Activated CD4-positive, alpha-beta T cell treated with anti-CD3 and anti-CD28 coated beads for 1 hour (primary cell): ENCODE measurements at regions not wholly inside any gene's neighbourhood (a gene's known extent, or its start where the extent isn't known, plus 50 kb on each side); places are given as distances from the start of the nearest gene placed in this dataset.
"Not testable (repeated sequence)": the region's sequence is repeated elsewhere in the genome, so short reads cannot be mapped to it uniquely, and the experiment has no call there.

Experiments used
- DNase-seq: peaks from one replicate; pipeline ENCODE4 v3.0.0-alpha.2; 2020

DNA sequence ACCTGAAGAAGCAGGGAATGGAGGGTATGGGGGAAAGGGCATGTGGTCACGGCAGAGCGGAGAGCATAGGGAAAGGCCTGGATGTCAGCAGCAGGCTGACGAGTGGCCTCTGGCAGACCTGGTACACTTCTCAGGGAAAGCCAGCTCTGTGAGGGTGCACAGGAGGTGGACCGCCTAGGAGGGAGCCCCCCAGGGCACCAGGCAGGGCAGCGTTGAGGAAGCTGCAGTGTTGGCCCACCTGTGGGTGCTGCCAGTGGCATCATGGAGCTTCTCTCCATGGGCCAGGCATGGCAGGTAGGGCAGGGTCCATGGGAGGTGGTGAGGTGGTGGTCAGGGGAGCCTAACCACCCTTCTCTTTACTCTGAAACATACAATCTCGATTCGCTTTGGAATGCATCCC, 143.0 kb upstream of the PITX1 start:
- DNase-seq = no peak

DNA sequence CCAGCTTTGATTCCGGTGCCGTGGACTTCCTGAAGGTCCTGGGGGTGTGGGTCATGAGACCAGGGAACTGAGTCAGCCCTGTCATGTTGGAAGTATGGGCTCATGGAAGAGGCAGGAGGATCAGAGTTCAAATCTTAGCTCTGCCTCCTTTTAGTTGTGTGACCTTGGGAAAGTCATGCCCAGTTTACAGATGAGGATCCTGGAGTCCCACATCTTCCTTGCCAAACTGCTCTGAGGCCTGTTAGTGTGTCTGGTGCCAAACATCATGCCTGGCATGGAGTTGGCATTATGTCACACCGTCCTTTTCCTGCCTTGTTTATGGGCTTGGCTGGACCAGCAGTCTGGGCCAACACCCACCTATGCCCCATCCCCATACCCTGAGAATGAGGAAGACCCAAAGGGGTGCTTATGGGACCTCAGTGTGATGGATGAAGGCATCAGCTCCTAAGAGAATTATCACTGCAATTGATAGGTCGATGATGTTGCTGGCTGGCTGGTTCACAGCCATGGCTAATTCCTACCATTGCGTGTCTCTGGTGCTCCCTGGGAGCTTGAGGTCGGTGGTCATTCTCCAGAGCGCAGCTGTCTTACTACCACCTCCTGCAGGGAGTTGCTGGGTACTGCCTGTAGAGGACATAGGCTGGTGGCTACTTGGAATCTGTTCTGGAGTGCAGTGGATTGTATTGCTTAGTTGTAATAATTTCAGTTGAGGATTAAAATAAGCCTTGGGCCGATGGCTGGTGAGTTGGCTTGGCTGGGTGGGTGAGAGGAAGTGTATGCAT, 140.5 kb upstream of the PITX1 start:
- DNase-seq = no peak

DNA sequence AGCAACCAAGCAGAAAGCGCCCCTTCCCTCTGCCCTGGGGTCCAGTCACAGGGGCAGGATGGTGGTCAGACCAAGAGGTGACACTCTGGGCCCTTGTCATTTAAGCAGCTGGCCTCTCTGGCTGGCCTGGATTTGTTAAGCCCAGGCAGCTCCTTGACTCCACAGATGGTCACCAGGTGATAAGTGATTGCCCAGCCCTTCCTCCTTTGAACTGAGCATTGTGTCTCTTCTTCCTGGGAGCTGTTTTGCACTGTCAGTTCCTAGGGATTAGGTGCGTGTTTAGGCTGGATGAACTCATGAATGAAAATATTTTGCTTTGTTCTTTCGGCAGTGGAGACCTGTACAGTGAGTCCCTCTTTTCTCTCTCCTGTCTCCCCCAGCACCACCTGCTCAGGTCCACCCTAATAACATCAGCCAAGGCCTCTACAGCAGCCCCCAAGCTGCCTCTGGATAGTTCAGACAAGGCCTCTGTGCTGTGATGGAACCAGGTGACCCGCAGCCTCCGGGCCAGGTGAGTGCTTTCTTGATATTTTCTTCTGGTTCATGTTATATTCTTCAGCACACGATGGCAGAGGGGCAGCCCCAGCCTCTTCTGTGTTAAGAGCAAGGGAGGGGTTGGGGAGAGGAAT, 139.7 kb upstream of the PITX1 start:
- no peak for DNase-seq

DNA sequence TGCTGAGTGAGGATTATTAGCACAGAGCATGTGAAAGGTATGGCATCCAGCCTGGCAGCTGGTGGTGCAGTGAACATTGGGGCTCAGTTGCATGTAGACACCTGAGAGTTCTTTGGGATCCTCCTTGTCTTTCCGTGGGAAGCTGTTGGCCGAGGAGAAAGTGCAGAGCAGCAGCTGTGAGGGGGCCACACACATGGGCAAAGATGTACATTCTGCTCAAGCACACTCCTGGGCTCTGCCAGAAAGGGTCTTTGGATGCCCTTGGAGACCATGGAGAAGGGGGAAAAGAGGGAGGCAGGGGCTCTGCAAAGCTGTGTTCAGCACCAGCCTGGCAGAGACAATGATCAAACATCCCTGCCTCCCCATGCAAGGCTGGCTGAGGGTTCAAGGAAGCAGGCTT, 138.7 kb upstream of the PITX1 start:
- no peak for DNase-seq

DNA sequence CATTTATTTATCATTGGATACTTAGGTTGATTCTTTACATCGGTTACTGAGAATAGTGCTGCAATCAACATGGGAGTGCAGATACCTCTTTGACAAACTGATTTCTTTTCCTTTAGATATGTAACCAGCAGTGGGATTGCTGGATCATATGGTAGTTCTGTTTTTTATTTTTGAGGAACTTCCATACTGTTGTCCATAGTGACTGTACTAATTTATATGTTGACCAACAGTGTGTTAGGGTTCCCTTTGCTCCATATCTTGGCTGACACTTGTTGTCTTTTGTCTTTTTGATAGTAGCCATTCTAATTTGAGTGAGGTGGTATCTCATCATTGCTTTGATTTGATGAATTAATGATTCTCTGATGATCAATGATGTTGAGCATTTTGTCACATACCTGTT, 137.3 kb upstream of the PITX1 start:
- no peak for DNase-seq

DNA sequence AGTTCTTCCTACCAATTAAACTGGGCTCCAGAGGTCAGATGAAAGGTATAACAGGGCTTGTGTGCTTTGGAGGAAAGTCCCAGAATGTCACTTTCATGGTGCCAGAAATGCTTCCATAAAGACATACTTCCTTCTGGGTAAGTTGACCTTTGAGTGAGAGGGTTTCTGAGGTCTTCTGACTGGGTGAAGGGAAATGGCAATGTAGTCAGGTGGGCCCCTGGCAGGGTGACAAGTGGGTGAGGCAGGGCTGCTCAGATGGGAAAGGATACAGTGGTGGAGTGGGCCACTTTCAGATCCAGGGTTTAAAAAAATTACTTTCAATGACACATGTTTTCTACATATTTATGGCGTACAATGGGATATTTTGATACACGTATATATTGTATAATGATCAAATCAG, 136.5 kb upstream of the PITX1 start:
- DNase-seq = no peak

DNA sequence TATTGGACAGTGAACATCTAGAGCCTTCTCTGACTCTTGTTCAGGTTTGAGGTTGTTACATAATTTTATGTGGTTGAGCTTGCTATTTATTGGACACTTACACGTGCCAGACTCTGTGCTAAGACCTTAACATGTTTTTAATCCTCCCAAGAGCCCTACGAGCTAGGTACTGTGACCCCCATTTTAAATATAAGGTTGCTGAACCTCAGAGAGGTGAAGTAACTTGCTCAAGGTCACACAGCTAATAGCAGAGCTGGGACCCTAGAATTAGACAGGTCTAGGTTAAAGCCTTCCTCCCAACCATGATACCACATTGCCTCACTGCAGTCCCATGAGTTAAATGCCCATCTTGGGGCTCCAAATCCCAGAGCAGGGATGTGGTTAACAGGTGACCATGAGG, 135.7 kb upstream of the PITX1 start:
- DNase-seq = no peak

DNA sequence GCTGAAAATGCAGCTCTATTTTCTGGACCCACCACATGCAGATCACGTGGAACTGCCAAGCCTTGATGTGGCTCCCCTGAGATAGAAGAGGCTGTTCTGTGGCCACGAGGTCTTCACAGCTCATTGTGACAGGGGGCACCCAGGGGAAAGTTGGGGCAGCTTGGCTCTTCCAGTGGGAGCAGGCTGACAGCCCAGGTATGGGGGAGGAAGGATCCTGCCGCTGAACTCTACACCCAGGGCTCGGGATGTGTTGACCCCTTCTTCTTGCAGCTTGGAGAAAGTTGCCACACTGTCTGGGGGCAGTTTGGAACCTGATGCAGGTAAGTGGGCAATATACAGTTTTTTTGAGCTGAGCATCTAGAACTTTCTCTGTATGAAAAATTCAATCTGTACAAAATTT, 133.6 kb upstream of the PITX1 start:
- no peak for DNase-seq

DNA sequence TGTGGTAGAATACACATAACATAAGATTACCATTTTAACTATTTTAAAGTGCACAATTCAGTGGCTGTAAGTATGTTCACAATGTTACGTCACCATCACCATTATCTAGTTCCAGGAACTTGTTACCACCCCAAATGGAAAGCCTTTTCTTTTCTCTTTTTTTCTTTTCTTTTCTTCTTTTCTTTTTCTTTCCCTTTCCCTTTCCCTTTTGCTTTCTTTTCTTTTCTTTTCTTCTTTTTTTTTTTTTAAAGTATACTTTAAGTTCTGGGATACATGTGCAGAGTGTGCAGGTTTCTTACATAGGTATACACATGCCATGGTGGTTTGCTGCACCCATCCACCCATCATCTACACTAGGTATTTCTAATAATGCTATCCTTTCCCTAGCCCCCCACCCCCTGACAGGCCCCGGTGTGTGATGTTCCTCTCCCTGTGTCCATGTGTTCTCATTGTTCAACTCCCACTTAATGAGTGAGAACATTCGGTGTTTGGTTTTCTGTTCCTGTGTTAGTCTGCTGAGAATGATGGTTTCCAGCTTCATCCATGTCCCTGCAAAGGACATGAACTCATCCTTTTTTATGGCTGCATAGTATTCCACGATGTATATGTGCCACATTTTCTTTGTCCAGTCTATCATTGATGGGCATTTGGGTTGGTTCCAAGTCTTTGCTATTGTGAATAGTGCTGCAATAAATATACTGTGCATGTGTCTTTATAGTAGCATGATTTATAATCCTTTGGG, 131.0 kb upstream of the PITX1 start:
- DNase-seq = not testable (repeated sequence)

DNA sequence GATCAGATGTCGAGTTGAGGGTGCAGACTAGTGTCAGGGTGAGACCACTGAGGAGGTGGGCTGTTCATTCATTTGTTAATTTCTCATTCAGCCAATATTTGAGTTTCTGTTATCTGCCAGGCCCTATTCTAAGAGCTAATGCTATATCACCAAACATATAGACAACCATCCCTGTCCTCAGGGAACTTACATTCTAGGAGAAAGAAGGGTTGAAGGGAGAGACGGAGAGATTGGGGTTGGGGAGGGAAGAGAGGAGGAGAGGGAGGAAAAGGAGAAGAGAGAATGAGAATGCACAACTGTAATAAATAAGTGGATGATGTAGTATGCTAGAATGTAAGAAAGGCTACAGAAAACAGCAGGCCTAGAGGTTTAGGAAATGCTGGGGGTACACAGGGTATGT, 129.9 kb upstream of the PITX1 start:
- no peak for DNase-seq

DNA sequence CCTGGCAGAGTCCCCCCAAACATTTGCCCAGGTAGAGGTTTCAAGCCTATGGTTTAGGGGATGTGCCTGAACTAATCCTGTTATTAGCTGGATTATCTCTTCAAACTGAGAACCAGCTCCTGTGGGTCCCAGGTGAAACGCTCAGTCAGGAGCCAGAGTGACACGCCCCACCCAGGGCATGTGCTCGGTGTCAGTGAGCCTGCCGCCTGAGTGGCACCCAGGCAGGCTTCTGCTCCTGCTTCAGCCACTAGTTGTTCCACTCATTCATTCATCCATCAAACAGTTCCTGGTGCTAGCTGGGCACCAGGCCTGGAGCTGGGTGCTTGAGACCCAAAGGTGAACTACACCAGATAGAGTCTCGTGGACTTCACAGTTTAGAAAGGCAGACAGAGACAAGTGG, 129.4 kb upstream of the PITX1 start:
- no peak for DNase-seq

DNA sequence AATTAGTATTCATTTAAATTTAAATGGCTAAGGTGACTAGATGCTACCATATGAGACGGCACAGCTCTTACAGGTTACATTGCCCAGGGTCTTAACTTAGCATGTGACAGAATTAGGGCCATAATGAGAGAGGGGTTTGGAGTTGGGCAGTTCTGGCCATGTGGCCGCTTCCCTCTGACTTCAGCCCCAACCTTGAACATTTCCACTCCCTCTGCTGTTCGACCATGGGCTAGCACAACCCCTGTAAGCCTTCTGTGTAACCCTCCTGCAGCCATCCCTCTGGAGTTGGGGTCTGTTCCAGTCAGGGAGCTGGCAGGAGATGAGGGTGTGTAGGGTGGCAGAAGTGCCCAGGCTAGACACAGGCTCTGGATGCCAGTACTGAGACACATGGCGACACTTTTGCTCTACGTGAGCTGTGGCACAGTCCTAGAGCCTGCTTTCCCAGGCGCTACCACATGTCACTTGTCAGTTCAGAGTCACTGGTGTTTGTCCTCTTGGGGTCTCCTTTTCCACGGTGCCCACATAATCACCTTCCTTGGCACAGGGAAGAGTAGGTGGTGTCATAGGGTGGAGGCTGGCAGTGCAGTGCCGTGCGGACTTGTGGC, 128.7 kb upstream of the PITX1 start:
- DNase-seq = no peak

DNA sequence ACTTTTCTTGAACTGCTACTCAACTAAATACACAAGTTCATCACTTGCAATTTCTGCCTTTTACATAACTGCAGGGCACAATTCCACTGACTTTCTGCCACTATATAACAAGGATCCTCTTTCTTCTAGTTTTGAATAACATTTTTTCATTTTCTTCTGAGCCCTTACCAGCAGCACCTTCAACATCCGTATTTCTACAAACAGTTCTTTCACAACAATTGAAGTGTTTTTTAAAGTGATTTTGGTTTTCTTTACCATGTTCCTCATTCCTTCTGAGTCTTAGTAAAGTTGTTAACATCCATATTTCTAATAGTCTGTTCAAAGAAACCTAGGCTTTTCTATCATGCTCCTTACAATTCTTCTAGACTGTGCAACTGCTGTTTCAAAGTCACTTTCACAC, 127.2 kb upstream of the PITX1 start:
- DNase-seq = no peak

DNA sequence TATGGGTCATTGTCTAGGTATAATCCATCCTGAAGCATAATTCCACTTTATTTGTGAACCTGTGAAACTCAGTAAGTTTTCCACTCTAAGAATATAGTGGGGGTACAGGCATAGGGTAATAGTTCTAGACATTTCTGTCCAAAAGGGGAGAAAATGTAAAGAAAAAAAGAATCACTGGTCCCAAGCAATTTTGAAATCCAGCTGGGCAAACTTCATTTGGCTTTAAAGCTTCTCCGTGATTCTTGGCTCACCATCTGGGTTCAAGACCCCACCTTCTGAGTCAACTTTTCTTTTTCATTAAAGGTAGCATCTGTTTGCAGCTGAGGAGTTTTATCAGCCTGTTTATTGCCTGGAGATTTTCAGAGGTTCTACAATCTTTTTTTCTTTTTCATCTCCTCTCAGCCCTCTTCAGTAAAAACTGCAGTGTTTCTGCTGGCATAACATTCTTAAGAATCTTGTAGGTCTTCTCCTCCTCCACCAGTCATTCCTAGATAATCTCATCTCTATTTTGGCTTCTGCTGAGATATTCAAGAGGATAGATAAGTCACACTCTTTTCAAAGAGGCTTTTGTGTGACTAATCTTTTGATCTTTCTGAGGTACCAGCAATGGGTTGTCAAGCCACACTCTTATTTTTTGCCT, 126.1 kb upstream of the PITX1 start:
- DNase-seq = no peak

DNA sequence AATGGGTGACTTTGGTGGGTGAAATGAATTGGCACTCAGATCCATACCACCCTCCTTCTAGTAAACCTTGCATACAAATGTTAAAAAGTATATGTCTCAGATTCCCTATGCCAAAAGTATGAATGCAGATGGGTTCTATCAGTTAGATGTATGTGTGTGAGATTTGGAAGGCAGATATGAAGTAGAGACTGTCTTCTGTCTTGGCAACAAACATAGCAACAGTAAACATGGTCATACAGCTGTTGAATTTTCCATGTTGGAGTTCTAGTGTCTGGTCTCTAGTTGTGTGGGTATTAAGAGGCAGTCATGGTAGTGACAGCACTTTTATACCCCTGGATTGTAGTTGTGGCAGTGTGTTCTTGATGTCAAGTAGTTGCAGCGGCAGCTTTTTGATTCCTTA, 125.6 kb upstream of the PITX1 start:
- DNase-seq = no peak

DNA sequence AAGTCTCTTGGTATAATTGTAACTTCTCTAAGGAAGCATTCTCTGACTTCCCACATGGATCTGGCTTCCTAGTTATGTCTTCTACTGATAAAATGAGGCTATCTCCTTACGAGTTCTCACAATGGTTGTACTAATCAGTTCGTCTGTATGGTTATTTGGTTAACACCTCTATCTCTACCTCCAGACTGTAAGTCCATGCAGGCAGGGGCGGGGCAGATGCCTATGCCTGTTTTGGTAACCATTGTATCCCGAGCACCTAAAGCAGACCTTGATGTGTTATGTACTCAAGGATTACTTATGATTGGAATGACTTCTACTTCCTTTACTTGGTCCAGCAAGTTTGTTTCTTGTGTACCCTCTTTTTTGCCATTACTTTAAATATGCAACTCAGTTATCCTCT, 125.0 kb upstream of the PITX1 start:
- no peak for DNase-seq

DNA sequence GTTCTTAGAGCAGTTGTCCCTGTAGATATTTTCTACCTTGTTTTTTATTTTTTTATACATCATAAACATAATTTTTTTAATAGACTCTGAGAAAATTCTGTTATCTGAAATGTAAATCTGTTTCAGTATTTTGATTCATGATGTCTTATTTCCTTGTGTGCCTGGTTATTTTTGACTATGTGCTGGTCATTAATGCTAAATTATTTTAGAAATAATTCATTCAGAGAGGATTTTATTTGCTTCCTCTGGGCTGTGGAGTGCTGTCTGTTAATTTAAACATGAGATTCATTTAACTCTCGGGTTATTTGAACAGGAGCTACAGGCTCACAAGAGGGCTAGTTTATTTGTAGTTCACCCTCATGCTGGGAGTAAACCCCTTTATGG, 124.3 kb upstream of the PITX1 start:
- no peak for DNase-seq

DNA sequence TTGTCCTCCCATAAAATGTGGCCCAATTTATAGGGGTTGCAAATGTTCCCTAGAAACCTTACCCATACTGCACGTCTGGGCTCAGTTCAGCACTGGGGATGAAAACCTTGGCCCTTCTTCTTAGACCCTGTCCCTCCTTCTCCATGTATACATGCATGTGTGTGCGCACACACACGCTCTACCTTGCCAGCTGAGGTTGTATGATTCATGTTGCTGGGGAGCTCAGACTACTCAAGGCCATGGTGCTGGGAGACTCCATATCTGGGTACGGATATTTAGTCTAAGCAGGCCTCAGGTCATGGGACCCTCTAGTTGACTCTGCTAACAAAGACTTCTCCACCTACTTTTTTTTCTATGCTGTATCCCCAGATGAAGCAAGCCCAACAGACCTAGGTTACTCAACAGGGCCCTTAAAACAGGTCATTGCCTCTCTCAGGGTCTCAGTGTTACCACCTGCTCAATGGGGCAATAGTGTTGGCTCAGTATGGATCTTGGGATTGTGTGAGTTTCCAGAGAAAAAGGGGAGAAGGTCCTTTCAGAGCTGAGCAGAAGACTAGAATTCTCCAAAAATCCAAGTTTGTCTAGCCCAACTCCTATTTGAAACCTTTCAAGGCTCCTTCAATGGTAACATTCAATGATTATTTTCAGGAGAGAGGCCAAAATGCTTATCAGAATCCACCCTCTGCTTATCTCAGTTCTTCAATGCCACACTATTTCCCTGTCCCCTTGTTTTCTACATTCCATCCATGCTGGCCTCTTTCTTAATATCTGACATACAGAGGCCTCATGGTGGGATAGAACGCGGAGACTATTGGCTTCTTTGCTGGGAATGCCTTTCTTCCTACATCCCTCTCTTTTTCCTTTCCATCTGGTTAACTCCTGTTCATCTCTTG, 123.6 kb upstream of the PITX1 start:
- DNase-seq = no peak

DNA sequence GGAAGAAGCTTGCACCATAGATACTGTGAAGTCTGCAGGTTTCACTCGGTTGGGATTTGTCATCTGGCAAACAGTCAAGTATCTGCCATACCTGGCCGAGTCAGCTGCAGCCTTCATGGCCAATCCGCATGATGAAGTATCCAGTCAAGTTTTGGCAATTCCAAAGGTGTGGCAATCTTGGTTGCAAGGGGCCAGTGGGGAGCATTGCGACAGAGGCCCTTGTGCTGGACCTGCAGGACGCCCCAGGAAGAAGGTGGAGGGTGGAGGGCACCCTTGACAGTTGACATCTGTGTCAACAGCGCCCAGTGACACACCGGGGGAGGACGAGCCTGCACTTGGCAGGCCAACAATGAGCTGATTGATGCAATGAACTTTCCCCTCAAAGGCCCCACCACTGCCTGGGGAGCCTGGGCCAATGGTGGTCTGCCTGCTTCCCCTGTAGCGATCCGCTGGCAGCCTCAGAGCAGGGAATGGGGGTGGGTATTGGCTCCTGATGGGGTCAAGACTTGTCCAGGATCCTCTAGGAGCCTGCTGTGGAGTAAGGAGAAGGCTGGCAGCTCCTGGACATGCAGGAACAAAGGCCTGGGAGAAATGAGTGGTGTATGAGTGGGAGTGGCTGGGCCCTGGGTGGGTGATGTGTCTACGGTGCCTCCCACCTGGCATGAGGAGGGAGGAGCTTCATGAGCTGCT, 122.8 kb upstream of the PITX1 start:
- no peak for DNase-seq

DNA sequence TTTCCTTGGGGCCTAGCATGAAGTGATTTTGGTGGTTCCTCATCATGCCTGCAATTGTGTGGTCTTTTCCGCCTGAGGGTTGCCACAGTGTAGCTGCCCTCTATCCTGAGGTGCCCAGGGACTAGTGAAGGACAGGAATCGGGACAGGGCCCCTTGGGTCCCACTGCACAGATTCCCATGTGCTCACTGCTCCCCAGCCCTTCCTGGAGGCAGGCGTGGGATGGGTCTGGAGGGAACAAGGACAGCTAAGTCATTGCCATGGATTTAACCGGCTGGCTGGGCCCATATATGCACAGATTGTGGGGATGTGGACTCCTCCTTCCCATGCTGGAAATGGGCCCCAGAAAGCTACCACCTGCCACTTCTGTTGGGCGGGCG, 122.3 kb upstream of the PITX1 start:
- no peak for DNase-seq

DNA sequence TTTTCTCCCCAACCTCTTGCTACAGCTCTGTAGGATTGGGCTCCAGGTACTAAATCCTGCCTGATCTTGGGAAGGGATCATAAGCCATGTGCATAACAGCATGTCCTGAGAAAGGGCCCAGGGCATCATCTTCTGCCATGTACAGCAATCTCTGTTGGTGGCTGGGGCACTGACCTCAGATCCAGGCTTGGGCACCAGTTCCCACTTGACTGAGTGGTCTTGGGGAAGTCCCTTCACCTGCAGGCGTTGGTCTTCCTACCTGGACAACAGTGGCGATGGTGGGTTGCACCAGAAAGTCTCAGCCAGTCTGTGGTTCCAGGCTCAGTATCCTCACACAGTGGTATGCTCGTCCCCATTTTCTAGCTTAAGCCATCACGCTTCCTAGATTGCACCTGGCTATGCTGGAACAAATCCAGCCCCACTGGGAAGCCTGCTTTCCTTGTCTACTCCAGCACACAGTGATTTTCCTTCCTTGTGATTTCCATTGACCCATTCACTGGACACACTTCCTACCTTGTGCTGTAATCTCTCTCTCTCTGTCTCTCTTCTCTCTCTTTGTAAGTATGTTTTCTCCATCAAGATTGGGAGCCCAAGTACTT, 121.7 kb upstream of the PITX1 start:
- no peak for DNase-seq
